Ovary (tissue), 3 donors: ENCODE measurements at regions not wholly inside any gene's neighbourhood (a gene's known extent, or its start where the extent isn't known, plus 50 kb on each side); places are given as distances from the start of the nearest gene placed in this dataset.

Source experiments
- POLR2A ChIP-seq: fragments of 450-650 bp; IDR thresholded peaks from one replicate; pipeline ENCODE4 v1.6.1; 2017; ENCODE audit warnings: antibody characterized with exemption, mild to moderate bottlenecking, moderate library complexity
- TF ChIP-seq, protein P1 (sequence below), 3 donors: fragments of 450-650 bp in 2 of 3; fragments of 200-600 bp in 1 of 3; IDR thresholded peaks; one replicate each; pipeline versions ENCODE4 v1.5.1 to v1.8.0; 2016 to 2022; ENCODE audit warnings: antibody characterized with exemption in 3 of 3, mild to moderate bottlenecking in 1 of 3
- donor health status: DM: no; HTN: no; CAD: no.

DNA sequence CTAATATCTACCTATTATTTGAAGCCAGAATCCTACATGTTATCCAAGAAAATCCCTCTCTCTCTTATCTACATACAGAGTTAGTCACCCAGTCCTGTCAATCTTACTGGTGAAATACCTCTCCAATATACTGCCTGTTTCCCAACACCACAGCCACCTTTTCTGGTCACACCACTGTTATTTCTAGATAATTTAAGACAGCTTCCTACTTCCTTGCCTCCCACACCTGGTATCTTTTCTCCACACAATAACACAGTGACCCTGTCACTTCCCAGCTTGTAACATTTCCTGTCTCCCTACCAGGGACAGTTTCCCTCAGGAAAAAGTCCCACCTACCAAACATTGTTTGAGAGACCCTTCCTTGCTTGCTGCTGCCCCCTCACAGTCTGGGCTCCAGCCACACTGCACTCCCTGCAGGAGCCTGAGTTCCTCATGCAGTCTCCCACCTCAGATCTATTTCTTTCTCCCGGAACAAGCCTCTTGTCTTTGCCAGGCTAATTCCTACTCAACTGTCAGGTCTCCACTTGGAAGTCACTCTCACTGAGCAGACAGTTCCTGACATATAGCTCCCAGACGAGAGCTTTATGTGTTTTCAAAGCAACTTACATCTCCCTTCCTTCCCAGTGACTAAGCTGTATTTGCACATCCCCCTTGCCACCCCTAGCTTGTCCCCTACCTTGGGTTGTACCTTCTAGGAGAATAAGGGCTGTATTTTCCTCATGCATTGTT, 73.6 kb upstream of the QRFPR start:
- TF ChIP-seq, protein P1, sequence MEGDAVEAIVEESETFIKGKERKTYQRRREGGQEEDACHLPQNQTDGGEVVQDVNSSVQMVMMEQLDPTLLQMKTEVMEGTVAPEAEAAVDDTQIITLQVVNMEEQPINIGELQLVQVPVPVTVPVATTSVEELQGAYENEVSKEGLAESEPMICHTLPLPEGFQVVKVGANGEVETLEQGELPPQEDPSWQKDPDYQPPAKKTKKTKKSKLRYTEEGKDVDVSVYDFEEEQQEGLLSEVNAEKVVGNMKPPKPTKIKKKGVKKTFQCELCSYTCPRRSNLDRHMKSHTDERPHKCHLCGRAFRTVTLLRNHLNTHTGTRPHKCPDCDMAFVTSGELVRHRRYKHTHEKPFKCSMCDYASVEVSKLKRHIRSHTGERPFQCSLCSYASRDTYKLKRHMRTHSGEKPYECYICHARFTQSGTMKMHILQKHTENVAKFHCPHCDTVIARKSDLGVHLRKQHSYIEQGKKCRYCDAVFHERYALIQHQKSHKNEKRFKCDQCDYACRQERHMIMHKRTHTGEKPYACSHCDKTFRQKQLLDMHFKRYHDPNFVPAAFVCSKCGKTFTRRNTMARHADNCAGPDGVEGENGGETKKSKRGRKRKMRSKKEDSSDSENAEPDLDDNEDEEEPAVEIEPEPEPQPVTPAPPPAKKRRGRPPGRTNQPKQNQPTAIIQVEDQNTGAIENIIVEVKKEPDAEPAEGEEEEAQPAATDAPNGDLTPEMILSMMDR (IDR thresholded peaks at IDR 0.05) = no peak
- no peak for TF ChIP-seq POLR2A
